HG03103 (cell line): ENCODE measurements at regions not wholly inside any gene's neighbourhood (a gene's known extent, or its start where the extent isn't known, plus 50 kb on each side); places are given as distances from the start of the nearest gene placed in this dataset.

Experiments
- ATAC-seq: cut with Tn5 transposase; IDR thresholded peaks from one replicate; pipeline ENCODE4 v1.9.1; 2021; ENCODE audit warnings: low read depth; ENCODE audit not compliant: unreplicated experiment

DNA sequence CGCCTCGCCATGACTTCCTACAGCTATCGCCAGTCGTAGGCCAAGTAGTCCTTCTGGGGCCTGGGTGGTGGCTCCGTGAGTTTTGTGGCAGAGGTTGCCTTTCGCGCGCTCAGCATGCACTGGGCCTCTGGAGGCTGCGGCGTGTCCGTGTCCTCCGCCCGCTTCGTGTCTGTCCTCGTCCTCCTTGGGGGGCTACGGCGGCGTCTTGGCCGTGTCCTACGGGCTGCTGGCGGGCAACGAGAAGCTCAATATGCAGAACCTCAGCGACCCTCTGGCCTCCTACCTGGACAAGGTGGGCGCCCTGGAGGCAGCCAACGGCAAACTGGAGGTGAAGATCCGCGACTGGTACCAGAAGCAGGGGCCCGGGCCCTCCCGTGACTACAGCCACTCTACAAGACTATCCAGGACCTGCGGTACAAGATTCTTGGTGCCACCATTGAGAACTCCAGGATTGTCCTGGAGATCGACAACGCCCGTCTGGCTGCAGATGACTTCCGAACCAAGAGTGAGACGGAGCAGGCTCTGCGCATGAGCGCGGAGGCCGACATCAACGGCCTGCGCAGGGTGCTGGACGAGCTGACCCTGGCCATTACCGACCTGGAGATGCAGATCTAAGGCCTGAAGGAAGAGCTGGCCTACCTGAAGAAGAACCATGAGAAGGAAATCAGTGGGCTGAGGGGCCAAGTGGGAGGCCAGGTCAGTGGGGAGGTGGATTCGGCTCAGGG lies 296.3 kb downstream of the OGFRL1 start:
- ATAC-seq, result no peak

DNA sequence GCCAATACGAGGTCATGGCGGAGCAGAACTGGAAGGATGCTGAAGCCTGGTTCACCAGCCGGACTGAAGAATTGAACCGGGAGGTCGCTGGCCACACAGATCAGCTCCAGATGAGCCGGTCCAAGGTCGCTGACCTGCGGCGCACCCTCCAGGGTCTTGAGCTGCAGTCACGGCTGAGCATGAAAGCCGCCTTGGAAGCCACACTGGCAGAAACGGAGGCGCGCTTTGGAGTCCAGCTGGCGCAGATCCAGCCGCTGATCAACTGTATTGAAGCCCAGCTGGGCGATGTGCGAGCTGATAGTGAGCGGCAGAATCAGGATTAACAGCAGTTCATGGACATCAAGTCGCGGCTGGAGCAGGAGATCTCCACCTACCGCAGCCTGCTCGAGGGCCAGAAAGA lies 296.9 kb downstream of the OGFRL1 start:
- no peak for ATAC-seq

DNA sequence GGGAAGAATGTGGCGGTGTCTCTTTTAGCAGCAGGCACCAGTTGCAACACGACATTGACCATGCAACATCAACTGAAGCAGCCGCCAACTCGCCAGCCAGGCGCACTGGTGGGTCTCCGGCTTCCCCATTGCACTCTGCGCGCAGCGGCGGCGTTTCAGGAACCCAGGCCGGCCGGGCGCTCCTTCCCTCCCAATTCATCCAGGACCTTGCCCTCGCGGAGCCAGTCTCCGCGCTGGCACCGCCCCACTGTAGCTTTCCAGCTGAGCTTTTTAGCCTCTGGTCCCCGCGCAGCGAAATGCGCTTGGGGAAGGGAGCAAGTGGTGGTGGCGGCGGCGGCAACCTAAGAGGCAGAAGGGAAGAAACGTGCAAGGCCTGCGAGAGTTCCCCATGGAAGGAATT lies 297.9 kb upstream of the RIMS1 start:
- ATAC-seq, result no peak

DNA sequence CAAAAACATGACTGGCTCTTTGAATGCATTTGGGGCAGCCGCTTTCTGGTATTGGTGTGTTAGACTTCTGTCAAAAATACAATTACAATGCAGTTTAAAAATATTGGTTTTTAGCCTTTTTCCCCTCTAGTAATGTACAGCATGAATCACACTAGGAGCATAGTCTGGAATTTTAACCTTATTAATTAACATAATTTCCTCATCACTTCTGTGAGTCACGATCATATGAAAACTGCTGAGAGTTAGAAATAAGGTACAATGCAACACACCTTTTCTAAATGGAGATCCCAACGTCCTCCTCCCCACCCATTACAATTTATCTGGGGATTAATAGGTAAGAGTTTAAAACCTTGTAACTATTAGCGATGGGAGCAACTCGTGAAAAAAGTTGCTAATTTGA lies 297.1 kb upstream of the RIMS1 start:
- ATAC-seq, result no peak

DNA sequence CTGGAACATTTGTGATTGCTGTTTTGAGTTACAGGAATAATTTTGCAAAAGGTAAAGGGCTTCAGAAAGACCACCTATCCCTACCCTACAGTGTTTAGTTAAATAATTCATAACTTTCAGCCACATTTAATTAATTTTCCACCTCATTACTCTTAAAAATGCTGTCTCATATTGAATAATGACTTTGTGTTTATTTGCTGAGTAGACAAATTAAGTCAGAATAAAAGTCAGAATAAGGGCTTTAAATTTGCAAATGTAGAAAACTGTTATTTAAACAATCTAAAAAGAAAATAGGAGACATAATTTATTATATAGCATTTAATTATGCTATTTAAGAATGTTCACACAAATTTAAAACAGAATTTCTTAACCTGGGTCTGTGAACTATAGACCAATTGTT lies 293.7 kb upstream of the RIMS1 start:
- ATAC-seq, result no peak

DNA sequence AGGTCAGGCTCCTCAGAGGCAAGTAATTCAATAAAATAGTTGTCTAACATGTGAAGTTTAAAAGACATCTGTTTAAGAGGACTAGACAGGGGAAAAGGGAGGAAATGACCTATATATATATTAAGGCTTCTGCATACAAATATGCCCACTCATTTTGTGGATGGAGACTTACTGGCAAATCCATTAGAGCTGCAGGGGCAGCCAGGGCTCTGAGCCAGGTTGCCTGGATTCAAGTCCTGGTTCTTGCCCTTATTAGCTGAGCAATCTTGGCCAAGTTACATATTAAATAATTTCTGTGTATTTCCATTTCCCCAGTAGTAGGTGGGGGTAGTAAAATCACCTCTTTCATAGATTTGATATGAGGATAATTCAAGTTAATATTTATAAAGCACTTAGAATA lies 287.0 kb upstream of the RIMS1 start:
- ATAC-seq, result no peak

DNA sequence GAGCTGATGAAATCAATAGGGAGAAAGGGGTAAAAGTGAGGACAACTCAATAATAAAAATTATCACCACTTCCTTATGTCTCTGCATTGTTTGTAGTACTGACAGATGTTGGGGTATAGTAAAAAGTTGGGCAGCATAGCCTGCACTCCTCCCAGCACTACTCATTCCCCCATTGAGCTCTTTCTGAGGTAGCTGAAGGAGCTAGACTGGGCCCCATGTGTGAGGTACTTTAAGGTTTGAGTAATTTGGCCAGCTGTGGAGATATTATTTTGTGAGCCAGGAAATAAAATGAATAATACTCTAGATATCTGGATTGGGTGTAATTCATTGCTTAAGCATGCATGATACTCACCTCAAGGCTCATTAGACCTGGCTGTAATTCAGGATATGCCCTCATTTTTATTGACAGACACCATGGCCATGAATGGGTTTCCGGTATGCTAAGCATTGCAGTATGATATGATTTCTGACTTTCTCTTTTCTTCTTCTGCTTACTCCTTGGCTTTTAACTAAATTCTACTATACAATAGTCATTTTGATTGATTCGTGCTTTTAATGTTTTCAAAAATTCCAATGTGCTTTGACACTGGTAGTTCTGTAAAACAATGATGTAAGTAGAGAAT lies 283.9 kb upstream of the RIMS1 start:
- ATAC-seq, result no peak

DNA sequence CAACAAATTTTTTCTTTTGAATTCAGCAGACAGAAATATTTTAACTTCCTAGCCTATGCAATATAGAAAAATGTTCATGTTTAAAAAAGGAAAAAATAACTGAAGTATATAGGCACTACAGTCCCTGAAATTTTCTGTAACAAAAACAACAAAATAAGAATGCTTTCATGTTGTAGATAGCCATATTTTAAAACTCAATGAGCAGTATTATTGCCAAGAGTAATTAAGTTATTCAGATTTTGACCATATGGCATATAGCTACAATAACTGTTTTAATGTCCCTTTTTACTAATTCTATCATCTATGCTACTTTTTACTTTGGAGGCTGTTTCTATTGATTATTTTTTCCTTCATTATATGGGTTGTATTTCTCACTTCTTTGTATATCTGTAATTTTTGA lies 283.3 kb upstream of the RIMS1 start:
- no peak for ATAC-seq

DNA sequence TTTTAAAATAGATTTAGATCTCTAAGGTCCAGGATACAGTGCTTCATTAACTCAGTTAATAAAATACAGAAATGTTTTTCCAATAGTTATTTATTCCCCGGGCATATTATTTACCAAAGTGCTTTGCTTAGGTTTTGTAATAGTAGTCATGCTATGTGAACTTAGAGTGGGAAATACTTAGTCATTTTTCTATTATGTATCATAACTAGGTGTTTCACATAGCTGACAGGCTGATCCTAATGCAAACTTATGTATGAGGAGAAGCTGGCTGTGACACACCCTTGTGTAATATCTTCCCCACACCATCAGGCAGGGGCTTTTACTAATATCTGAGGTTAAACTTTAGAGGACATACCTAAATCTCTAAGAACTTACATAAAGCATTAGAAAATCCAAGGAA lies 277.7 kb upstream of the RIMS1 start:
- no peak for ATAC-seq

DNA sequence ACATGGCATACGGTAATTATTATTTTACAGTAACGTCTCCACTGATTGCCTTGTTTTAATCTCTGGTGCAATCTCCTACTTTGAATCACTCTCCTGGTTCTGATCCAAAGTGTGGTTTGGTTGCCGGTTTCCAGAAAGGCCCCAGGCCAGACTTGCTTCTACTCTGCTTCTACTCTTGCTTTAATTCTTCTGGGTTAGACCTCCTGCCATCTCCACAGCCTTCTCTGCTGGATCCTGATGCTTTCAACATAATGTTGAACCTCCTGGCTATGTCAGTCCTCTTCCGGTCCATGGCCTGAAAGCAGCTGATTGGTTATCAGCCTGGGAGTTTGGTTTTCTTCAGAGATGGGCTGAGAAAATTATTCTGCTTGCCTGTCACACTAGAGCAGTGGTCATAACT lies 266.5 kb upstream of the RIMS1 start:
- ATAC-seq, result no peak

DNA sequence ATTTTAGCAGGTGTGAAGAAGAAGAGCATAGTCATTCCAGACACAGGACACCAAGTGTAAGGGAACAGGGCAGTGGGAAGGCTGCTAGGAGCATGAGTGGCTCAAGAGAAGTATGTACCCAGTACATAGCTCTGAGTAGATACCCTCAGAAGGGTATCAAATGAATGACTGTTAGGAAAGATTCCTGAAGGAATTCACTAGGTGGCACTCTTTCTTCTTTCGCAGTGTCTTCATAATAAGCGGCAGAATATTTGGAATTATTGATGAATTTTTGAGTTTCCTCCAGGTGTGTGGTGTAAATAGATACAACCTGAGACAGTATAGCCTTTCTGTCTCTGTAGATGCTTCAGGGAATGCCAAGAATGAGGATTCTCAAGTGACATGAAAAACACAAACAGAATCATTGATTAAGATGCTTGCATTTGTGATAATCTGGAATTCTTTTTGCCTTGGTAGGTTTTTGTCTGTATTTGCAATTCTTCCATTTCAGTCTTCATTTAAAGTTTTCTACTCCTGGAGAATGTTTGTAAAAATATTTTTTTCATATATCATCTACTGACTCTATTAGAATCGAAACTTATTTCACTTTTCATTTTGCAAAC lies 264.3 kb upstream of the RIMS1 start:
- ATAC-seq, result no peak

DNA sequence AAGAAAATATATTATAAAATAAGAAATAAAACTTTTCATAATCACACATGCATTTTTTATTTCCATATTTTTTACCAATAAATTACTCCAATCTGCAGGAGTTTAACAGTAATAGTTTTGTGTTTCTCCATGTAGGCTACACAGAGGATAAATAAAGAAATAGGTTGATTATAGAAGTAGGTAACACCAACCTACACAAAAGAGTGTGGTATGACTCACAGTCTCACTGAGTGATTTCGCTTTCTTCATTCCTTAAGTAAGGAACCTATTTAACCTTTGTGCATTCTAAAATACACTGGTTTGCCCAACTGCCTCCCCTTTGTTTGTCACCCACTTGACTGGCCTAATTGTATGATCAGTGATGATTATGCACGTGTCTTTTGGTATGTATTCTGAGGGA lies 244.2 kb upstream of the RIMS1 start:
- no peak for ATAC-seq

DNA sequence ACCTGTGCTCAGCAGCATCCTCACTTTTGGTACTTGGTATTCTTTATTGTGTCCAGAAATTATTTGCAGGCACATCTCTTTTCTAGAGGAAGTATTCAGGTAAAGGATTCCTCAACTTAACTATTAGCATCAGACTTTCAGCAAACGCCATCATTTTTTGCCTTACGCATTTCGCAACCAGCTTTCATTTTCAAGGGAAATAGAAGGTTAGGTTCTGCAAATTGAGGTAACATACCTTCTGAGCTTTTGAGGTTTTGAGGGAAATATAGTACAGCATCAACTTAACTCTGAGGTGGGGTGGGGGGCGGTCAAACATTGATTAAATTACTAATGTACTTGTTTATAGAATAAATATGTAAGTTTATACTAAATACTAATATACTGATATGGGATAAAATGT lies 243.6 kb upstream of the RIMS1 start:
- ATAC-seq, result no peak

DNA sequence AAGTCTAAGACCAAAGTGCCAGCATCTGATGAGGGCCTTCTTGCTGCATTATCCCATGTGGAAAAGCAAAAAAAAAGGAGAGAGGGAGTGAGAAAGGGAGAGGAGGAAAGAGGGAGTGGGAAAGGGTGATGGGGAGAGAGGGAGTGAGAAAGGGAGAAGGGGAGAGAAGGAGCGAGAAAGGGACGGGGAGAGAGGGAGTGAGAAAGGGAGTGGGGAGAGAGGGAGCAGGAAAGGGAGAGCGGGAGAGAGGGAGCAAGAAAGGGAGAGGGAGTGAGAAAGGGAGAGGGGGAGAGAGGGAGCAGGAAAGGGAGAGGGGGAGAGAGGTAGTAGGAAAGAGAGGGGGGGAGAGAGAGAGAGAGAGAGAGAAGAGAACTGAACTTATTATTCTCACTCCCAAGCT lies 241.1 kb upstream of the RIMS1 start:
- no peak for ATAC-seq

DNA sequence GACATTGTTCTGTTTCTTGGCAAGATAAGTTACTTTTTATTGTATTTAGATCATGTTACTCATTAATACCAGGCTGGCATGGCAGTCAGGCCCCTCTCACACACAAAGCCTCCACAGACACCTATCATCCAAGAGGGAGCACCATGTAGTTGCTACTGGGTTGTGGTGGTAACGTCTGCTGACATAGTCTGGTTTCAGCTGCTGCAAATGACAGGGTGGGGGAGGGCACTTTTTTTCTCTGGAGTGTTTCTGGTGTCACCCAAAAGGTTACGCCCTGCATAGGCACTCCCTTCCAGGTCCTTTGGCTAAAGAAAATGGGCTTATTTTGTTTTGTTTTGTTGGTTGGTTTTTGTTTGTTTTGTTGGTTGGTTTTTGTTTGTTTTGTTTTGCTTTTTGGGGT lies 236.4 kb upstream of the RIMS1 start:
- ATAC-seq, result no peak

DNA sequence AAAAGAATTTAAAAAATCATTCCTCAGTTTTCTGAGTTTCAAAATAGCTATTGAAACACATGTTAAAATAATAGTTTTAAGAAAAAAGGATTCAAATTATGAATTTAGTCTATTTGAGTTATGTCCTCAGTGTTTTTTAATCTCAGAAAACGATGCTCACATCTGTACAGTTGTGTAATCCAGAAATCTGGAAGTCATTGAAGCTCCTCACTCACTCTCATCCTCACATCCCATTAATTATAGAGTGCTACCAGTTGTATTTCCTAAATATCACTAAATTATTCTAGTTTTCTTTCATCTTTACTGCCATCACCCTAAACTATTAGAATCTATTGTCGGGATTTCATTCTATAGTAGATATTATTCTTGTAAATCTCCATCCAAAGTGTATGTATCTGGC lies 234.7 kb upstream of the RIMS1 start:
- no peak for ATAC-seq

DNA sequence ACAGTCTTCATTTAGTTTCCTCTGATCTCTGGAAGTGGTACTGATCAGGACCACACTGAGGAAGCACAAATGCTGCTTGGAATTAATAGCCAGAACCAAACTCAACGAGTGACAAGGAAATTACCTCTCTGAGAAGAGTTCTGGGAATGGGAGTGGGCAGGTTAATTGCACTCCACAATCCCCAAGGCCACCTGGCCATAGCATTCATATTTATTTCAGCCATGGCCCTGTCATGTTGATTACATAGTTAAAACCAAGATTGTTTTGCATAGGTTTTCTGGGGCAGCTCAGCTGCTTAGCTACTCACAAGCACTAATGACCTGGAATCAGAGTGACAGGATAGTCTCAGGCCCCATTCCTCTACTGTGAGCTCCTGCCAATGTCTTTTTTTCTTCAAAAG lies 230.2 kb upstream of the RIMS1 start:
- no peak for ATAC-seq

DNA sequence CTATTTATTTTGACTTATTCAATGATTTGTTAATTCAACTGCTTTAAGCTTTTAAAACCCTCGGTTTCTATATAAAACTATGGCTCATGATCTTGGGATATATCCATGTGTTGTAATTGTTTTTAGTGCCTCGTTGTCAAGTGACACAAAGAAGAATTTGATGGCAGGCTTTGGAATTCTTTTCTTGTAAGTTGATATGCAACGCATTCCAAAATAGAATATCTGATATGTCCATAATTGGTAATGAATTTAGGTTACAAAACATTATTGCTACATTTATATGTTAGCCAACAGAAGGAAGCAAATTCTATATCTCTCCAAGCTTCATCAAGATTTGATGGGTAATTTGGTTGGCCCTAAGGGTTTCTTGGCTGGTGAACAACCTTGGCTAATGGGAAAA lies 220.4 kb upstream of the RIMS1 start:
- no peak for ATAC-seq

DNA sequence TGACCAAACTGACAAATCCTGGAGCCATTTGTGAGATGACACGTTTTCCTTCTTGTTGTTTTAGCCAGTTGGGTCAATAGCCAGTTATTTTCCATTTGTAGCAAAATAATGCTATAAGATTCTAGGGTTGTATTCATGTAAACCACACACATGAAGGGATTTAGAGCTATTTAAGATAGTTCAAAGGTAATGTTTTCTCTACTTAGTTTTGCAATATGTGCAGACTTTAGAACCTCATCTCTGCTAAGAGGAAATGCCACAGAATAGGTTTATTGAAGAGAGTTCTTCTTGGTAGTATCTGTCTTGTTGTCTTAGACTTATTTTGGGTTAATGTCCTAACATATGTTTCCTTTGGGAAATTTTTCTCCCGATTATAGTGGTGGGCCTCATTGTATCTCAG lies 213.5 kb upstream of the RIMS1 start:
- no peak for ATAC-seq

DNA sequence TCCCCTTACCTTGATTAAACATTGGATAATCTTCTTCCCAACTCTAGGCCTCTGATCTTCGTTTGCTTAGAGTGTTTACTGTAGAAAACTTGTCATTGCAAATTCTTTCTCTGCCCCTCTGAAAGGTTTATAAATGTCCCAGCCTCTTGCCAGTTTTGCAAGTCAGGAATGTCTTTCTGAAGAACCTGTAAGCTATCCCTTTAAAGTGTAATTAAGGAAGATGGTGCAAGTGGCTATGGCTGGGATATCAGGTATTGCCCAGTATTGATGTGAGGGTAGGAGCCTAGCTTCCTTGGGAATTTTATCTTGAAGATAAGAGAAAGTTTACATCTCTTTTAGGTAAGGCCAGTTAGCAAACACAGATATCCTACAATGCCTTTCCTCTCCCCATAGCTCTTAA lies 211.0 kb upstream of the RIMS1 start:
- no peak for ATAC-seq

DNA sequence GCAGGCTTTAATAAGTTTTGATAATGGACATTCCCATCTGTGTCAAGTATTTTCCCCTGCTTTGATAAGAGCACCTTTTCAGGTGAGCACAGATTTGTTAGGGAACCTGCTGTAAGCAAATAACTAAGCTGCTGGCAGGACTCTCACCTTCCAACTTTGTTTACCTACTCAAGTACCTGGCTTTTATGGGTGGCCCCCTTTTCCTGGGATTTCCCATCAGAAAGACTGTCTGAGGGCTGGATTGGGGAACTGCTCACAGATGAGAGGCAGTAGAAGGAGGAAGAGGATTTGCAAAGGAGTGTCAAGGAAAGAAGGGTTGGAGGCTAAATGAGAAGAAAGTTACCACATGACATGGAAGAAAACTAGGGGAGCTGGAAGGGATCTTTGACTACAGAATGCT lies 210.1 kb upstream of the RIMS1 start:
- ATAC-seq, result no peak

DNA sequence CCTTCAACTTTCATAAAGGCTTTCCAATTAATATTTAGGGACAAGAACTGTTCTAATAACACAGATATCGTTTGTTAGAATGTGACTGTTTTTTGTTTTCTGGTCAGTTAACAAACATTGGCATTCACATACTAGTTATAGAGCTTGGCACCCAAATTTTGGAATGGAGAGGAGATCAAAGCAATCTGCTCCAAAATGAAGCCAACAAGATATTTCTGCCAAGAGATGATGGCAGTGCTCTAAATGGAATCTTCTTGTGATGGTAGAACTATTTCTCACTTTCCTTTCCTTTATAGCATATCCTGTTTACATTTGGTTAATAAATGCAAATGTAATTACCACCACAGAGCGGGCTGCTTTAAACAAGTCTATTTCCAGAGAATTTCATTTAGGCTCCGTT lies 208.3 kb upstream of the RIMS1 start:
- no peak for ATAC-seq
